IPS DF 6.9 (cell line): ENCODE measurements at regions not wholly inside any gene's neighbourhood (a gene's known extent, or its start where the extent isn't known, plus 50 kb on each side); places are given as distances from the start of the nearest gene placed in this dataset.

ENCODE experiments used
- DNase-seq: peaks from one replicate; pipeline ENCODE4 v3.0.0-alpha.2; 2013; ENCODE audit warnings: low read depth, low spot score
- H3K27ac ChIP-seq: one replicate; pipeline ENCODE4 v1.5.1; 2013; ENCODE audit warnings: low read length, control low read depth
- H3K27me3 ChIP-seq: 2 replicates; pipeline ENCODE4 v1.6.1; 2013; ENCODE audit warnings: mild to moderate bottlenecking, low read length; ENCODE audit not compliant: control insufficient read depth, insufficient read depth
- H3K36me3 ChIP-seq: 2 replicates; pipeline ENCODE4 v1.6.1; 2013; ENCODE audit warnings: low read length; ENCODE audit not compliant: control insufficient read depth, insufficient read depth
- H3K4me1 ChIP-seq: 2 replicates; pipeline ENCODE4 v1.6.1; 2013; ENCODE audit warnings: low read length; ENCODE audit not compliant: control insufficient read depth, insufficient read depth
- H3K4me3 ChIP-seq: 2 replicates; pipeline ENCODE4 v1.5.1; 2013; ENCODE audit warnings: mild to moderate bottlenecking, low read length
- H3K9me3 ChIP-seq: 2 replicates; pipeline ENCODE4 v1.6.1; 2013; ENCODE audit warnings: low read length, inconsistent platforms; ENCODE audit not compliant: control insufficient read depth, insufficient read depth
- WGBS: extraction: QIAGEN DNeasy Blood & Tissue Kit; methylation state at CpG from one replicate; pipeline ENCODE4 v1.1.7; 2013; ENCODE audit warnings: mixed read lengths, missing lambda C conversion rate; ENCODE audit not compliant: insufficient read length, insufficient coverage; 5-methylcytosine and 5-hydroxymethylcytosine counted together

DNA sequence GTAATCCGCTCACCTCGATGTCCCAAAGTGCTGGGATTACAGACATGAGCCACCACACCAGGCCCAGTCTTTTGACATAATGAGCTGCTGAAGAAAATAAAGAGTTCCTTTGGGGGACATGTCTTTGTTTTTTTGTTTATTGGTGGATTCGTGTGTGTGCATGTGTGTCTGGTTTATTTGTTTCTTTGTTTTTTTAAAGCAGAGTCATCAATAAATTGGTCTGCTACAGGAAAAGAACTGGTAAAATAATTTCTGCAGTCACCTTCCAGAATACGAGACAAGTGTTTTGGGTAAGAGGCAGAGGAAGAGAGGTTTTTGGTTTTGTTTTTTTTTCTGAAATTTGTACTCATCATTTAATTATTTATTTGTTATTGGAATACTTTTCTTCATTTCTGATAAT, 51.5 kb upstream of the PPP3CA start:
- no peaks in the 10 kb centered on the region for H3K27me3 ChIP-seq
- DNase-seq = no peak
- no peak overlapping the region for H3K4me3 ChIP-seq
- H3K36me3 ChIP-seq = no peaks in the 10 kb centered on the region
- no peaks in the 10 kb centered on the region for H3K4me1 ChIP-seq
- H3K9me3 ChIP-seq = no peaks in the 10 kb centered on the region
- H3K27ac ChIP-seq = no peak overlapping the region
- no CpG with 5 or more reads among the region's 4 CpGs for WGBS
